ENCODE measurements at regions not wholly inside any gene's neighbourhood (a gene's known extent, or its start where the extent isn't known, plus 50 kb on each side); places are given as distances from the start of the nearest gene placed in this dataset.

DNA sequence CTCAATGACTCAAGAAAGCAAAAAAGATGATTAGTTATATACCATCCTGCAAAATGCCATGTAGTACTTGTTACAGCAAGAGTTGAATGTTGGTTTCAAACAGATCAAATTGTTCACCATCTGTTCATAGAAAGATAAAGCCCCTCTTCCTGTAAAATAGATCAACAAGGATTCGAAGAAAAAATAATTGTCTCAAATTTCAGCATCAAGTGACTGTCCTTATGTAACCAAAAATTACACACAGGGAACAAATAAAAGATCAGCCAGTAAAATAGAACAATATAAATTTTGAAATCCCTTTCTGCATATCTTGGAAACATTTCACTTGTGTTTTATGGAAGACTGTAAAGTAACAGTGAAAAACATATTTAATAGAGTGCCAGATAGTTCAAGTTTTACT, 165.1 kb upstream of the STAC start:
- no peak for DNase-seq
- in situ Hi-C loops (cut with HindIII; ENCODE audit: low pct_ligation_motif_present, low pct_unique_long_range_greater_than_20kb, low sequenced_read_pairs) = no loop called here

DNA sequence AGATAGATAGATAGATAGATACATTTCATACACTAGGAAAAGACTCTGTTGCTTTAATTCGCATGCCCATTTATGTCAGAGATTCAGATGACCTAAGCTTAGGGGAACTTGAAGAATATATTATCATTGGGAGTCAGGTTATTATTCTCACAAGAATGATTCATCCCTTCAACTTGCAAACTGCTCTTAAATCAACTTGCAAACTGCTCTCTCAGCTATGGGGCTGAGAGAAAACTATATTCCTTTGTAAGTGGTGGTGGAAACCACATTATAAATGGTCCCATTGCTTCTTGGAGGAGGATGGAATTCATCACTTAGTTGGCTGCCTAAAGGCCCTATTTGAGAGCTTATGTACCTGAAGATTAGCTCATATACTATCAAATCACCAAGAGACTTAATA, 160.9 kb upstream of the STAC start:
- no peak for DNase-seq
- in situ Hi-C loops (cut with HindIII; ENCODE audit: low pct_ligation_motif_present, low pct_unique_long_range_greater_than_20kb, low sequenced_read_pairs) = no loop called here

DNA sequence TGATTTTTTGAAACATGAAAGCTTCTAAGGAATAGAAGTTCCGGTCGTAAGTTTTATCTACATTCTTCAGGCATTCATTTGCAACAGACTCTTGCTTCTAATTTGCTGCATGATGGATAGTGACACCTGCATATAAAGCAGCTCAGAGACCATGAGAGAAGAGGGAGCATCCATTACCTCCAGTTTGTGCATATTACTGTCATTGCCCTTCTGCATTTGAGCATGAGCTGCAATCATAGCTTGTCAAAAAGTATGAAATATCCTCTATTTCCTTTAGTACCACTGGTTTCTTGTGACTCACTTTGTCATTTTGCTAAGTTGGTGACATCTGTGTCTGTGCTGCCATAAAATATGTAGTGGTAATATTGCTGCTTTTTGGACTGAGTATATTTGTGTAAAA, 160.1 kb upstream of the STAC start:
- DNase-seq = no peak

GRCh38 chr3:36221975-36222374, 158.3 kb upstream of the STAC start:
- no peak for DNase-seq
- in situ Hi-C loops (cut with HindIII; ENCODE audit: low pct_ligation_motif_present, low pct_unique_long_range_greater_than_20kb, low sequenced_read_pairs) = no loop called here

More for the DNA sequence above, 160.1 kb upstream of the STAC start:
- in situ Hi-C loops (cut with HindIII; ENCODE audit: low pct_ligation_motif_present, low pct_unique_long_range_greater_than_20kb, low sequenced_read_pairs) = no loop called here

DNA sequence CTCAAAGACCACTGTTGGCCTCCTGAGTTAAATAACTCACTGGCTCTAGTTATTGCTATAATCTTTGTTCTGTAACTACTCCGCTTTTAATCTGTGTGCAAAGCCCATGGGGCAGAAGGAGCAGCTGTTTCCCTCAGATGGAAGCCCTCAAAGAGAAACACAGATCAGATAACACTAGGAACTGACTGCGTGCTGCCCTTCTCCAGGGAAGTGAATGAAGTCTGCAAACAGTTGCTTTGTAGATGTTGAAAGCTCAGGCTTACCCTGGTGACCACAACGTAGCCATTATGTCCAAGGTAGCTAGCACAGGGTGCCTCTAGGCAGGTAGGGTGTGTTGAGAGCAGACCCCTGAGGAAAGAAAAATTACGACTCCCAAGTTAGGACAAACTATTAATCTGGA, 152.3 kb upstream of the STAC start:
- in situ Hi-C loops (cut with HindIII; ENCODE audit: low pct_ligation_motif_present, low pct_unique_long_range_greater_than_20kb, low sequenced_read_pairs) = no loop called here
- DNase-seq = no peak

GRCh38 chr3:36229496-36229895, 150.8 kb upstream of the STAC start:
- in situ Hi-C loops (cut with HindIII; ENCODE audit: low pct_ligation_motif_present, low pct_unique_long_range_greater_than_20kb, low sequenced_read_pairs) = no loop called here
- no peak for DNase-seq

- in situ Hi-C loops (cut with HindIII; ENCODE audit: low pct_ligation_motif_present, low pct_unique_long_range_greater_than_20kb, low sequenced_read_pairs) = no loop called here
- no peak for DNase-seq
These were observed 147.4 kb upstream of the STAC start for GRCh38 chr3:36232797-36233489.

DNA sequence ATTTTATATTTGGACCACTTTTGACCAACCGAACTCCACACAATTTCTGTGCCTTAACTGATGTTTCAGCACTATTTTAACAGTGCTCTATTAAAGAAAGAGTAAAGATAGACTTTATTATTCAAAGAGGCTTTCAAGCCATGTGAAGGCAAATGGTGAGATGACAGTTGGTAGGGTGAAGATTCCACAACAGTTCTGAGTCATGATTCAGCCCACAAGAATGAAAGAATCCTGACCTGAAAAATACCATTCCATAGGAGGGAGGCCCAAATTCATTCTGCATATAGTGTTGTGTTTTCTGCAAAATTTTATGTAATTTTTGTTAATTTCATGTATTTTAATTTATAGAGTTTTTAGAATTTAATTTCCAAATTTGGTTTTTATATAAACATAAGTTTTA, 135.6 kb upstream of the STAC start:
- in situ Hi-C loops (cut with HindIII; ENCODE audit: low pct_ligation_motif_present, low pct_unique_long_range_greater_than_20kb, low sequenced_read_pairs) = no loop called here

DNA sequence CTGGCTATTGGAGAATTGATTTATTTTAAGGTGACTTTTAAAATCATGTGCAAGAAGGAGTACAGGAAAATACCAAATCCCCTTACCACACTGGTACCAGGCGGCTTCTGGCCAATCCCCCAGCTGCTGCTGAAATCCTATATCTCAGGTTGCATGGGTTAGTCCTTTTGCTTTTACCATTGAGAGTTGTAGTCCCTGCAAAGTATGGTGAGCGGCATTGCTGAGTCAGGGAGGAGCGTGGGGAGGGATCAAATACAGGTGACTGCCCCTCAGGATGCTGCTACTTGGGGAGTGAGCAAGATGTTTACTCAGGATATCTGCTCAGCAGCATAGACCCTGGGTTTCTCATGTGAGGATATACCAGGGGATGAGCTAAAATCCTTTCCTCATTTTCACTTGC, 131.9 kb upstream of the STAC start:
- in situ Hi-C loops (cut with HindIII; ENCODE audit: low pct_ligation_motif_present, low pct_unique_long_range_greater_than_20kb, low sequenced_read_pairs) = no loop called here
- DNase-seq = no peak

More for the DNA sequence above, 135.6 kb upstream of the STAC start:
- DNase-seq = peak; percentile 73

DNA sequence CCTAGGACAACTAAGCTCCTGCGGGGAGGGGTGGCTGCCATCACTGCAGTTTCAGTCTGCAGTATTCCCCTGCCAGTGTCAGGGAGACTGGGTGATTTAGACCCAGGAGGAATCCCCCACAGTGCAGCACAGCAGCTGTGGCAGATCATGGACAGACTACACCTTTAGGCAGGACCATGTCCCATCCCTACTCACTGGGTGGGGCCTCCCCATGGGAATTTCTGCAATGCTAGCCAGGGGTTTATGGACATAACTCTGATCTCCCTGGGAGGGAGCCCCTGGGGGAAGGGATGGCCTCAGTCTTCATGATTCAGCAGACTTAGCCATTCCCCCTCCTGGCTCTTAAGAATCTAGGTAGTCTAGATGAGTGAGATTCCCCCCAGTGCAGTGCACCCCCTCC, 130.1 kb upstream of the STAC start:
- in situ Hi-C loops (cut with HindIII; ENCODE audit: low pct_ligation_motif_present, low pct_unique_long_range_greater_than_20kb, low sequenced_read_pairs) = no loop called here
- DNase-seq = no peak

GRCh38 chr3:36257158-36257852, 123.0 kb upstream of the STAC start:
- in situ Hi-C loops (cut with HindIII; ENCODE audit: low pct_ligation_motif_present, low pct_unique_long_range_greater_than_20kb, low sequenced_read_pairs) = no loop called here
- DNase-seq = peak; percentile 66

GRCh38 chr3:36258421-36258820, 121.9 kb upstream of the STAC start:
- in situ Hi-C loops (cut with HindIII; ENCODE audit: low pct_ligation_motif_present, low pct_unique_long_range_greater_than_20kb, low sequenced_read_pairs) = no loop called here
- DNase-seq = no peak

- in situ Hi-C loops (cut with HindIII; ENCODE audit: low pct_ligation_motif_present, low pct_unique_long_range_greater_than_20kb, low sequenced_read_pairs) = no loop called here
- no peak for DNase-seq
These were observed 120.7 kb upstream of the STAC start for GRCh38 chr3:36259580-36259979.

GRCh38 chr3:36269274-36269673, 111.0 kb upstream of the STAC start:
- in situ Hi-C loops (cut with HindIII; ENCODE audit: low pct_ligation_motif_present, low pct_unique_long_range_greater_than_20kb, low sequenced_read_pairs) = no loop called here
- DNase-seq = no peak

DNA sequence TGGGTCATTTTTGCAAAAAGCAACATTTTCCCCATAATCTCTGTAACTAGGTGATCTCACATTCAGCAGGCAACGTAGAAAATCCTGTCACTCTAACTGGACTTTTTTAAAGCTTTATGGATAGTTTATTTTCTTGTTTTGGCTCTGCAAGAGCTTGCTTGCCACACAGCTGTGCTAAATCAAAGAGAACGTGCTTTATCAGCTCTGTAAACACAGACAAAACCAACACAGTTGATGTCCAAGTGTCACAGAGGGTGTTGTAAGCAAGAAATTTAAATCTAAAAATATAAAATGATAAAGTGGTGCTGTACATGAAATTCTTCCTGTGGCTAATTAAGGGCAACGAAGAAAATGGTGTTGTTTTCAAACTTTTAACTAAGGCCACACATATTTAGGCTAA, 97.5 kb upstream of the STAC start:
- in situ Hi-C loops (cut with HindIII; ENCODE audit: low pct_ligation_motif_present, low pct_unique_long_range_greater_than_20kb, low sequenced_read_pairs) = no loop called here
- DNase-seq = no peak

- DNase-seq = no peak
- in situ Hi-C loops (cut with HindIII; ENCODE audit: low pct_ligation_motif_present, low pct_unique_long_range_greater_than_20kb, low sequenced_read_pairs) = no loop called here
These were observed 85.0 kb upstream of the STAC start for GRCh38 chr3:36295296-36295695.

DNA sequence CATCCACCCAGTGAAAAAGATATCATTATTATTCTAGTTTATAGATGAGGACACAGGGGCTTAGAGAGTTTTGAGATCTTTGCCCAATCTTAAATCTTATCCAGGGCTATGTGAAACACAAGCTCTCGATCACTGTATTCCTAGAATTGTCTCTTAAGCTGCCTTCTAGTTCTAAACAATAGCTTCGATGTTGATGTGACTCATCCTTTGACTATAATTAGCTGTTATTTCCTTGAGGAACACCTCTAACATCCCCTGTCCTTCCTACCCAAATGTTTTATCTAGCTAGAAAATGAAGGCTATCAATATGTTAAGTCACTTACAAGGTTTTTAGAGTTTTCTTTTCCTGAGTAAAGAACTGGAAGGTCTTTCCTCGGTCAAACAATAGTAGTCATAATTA, 83.1 kb upstream of the STAC start:
- in situ Hi-C loops (cut with HindIII; ENCODE audit: low pct_ligation_motif_present, low pct_unique_long_range_greater_than_20kb, low sequenced_read_pairs) = no loop called here
- DNase-seq = no peak

DNA sequence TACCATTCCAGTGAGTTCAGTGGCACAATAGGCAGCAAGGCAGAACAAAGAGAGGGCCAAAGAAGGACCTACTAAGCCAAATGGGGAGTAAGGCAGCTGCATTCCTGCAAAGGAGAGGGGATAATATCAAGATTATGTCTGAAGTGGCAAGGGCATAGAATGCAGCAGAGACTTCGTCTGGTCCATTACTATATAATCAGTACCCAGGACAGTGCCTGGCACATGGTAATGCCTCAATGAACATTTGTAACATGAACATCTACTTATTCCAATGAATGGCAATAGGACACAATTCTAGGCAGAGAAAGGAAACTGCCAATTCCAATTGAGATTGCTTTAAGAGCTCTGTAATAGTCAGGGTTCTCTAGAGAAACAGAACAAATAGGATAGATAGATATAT, 82.1 kb upstream of the STAC start:
- in situ Hi-C loops (cut with HindIII; ENCODE audit: low pct_ligation_motif_present, low pct_unique_long_range_greater_than_20kb, low sequenced_read_pairs) = no loop called here

GRCh38 chr3:36302158-36302509, 78.2 kb upstream of the STAC start:
- in situ Hi-C loops (cut with HindIII; ENCODE audit: low pct_ligation_motif_present, low pct_unique_long_range_greater_than_20kb, low sequenced_read_pairs) = no loop called here
- no peak for DNase-seq

More for the DNA sequence above, 82.1 kb upstream of the STAC start:
- no peak for DNase-seq

DNA sequence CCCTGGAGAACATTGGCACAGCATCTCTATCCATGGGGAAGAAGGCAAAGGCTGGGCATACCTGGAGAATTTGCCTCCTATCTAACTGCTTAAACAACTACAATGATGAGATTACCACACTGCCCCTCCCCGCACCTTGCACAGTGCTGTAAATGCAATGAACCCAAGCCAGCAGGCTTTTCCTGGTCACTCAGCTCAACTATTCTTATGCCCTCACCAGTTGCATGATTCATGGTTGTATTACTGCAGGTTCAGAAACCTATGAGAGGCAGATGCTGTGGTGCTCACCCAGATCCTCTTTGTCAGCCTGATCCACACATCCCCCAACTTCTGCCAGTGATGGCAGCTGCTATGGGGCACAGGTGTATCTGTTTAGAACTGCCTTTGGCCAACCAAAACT, 77.7 kb upstream of the STAC start:
- in situ Hi-C loops (cut with HindIII; ENCODE audit: low pct_ligation_motif_present, low pct_unique_long_range_greater_than_20kb, low sequenced_read_pairs) = no loop called here
- no peak for DNase-seq

Data from ACHN (cell line).